Transverse colon (tissue), 4 donors: ENCODE measurements at regions not wholly inside any gene's neighbourhood (a gene's known extent, or its start where the extent isn't known, plus 50 kb on each side); places are given as distances from the start of the nearest gene placed in this dataset.
"Not testable (repeated sequence)": the region's sequence is repeated elsewhere in the genome, so short reads cannot be mapped to it uniquely, and the experiment has no call there.

ENCODE experiments used
- DNase-seq: peaks from one replicate; pipeline ENCODE4 v3.0.0-alpha.2; 2019
- H3K27ac ChIP-seq, 4 donors: fragments of 200-600 bp; sonication (generic); 2 replicates each; pipeline ENCODE4 v1.5.1; 2016 to 2018; ENCODE audit warnings: inconsistent platforms in 4 of 4
- H3K27me3 ChIP-seq: fragments of 200-600 bp; sonication (generic); 2 replicates; pipeline ENCODE4 v1.5.1; 2017; ENCODE audit warnings: inconsistent platforms
- H3K36me3 ChIP-seq, 4 donors: fragments of 200-600 bp; sonication (generic); 2 replicates each; pipeline ENCODE4 v1.5.1; 2017 to 2019; ENCODE audit warnings: inconsistent platforms in 4 of 4
- H3K4me1 ChIP-seq, 4 donors: fragments of 200-600 bp; sonication (generic); 2 replicates each; pipeline ENCODE4 v1.5.1; 2017 to 2020; ENCODE audit warnings: inconsistent platforms in 4 of 4
- H3K4me3 ChIP-seq, 4 donors: fragments of 200-600 bp; sonication (generic); 1 replicate in 1 of 4; 2 replicates in 3 of 4; pipeline versions ENCODE4 v1.5.1 to v1.6.1; 2017 to 2019; ENCODE audit warnings: inconsistent platforms in 4 of 4
- H3K9me3 ChIP-seq, 2 donors: fragments of 200-600 bp; sonication (generic); 2 replicates each; pipeline ENCODE4 v1.5.1; 2017 to 2019; ENCODE audit warnings: inconsistent platforms in 2 of 2
- CTCF ChIP-seq, 5 experiments: fragments of 200-600 bp in 3 of 5; fragments of 450-650 bp in 2 of 5; sonication (generic) in 3 of 5; IDR thresholded peaks; 1 replicate in 2 of 5; 2 replicates in 3 of 5; pipeline ENCODE4 v1.5.1; 2016 to 2017; ENCODE audit warnings: antibody characterized with exemption in 5 of 5, inconsistent platforms in 3 of 5, mild to moderate bottlenecking in 2 of 5, moderate library complexity in 1 of 5
- EP300 ChIP-seq: sonication (generic); formaldehyde crosslinking; IDR thresholded peaks from one replicate; pipeline ENCODE4 v1.6.1; 2017; ENCODE audit warnings: antibody characterized with exemption, low read depth
- POLR2A ChIP-seq: fragments of 450-650 bp; IDR thresholded peaks from one replicate; pipeline ENCODE4 v1.6.1; 2016; ENCODE audit warnings: antibody characterized with exemption, mild to moderate bottlenecking, moderate library complexity
- POLR2AphosphoS5 ChIP-seq, 3 donors: sonication (generic); formaldehyde crosslinking; IDR thresholded peaks; one replicate each; pipeline ENCODE4 v1.6.1; 2016; ENCODE audit warnings: antibody characterized with exemption in 3 of 3
- WGBS, 2 donors: methylation state at CpG; one replicate each; pipeline ENCODE4 v1.1.5; 2018; ENCODE audit warnings: low coverage in 1 of 2; 5-methylcytosine and 5-hydroxymethylcytosine counted together
- in situ Hi-C, 4 donors: fragments of 200-750 bp; cut with MboI; loops; one replicate each; pipeline versions ENCODE4 v1.15.0 to v1.15.1; 2017; ENCODE audit warnings: low sequenced_read_pairs in 3 of 4, low pct_ligation_motif_present in 1 of 4, low pct_unique_long_range_greater_than_20kb in 1 of 4
- intact Hi-C: fragments of 100-400 bp; cut with DNase I; formaldehyde crosslinking; loops from one replicate; pipeline ENCODE4 v1.15.1; 2023; ENCODE audit warnings: low total_unique reads

- intact Hi-C loops (no loop called here), in situ Hi-C loops (no loop called here)
- no peak for DNase-seq
- H3K36me3 ChIP-seq, result no peaks in the 10 kb centered on the region
- H3K27ac ChIP-seq, result no peak overlapping the region
- H3K4me1 ChIP-seq, result peaks cover 0 to 16% (median 8%) of the 10 kb centered on the region in 4 donors
- TF ChIP-seq CTCF (IDR thresholded peaks at IDR 0.05), result no peak
- TF ChIP-seq POLR2A, result no peak
- TF ChIP-seq POLR2AphosphoS5 (IDR thresholded peaks at IDR 0.05), result no peak
- no peak for TF ChIP-seq EP300
- H3K9me3 ChIP-seq, result no peaks in the 10 kb centered on the region
- no peaks in the 10 kb centered on the region for H3K27me3 ChIP-seq
- no peak overlapping the region for H3K4me3 ChIP-seq
These were observed 236.8 kb downstream of the CNTN3 start for GRCh38 chr3:74377669-74378068.

- H3K27me3 ChIP-seq, DNase-seq, in situ Hi-C loops, H3K9me3 ChIP-seq, intact Hi-C loops, H3K36me3 ChIP-seq, H3K4me3 ChIP-seq: not testable (repeated sequence)
- H3K4me1 ChIP-seq, result peaks cover 0 to 17% (median 10%) of the 10 kb centered on the region in 4 donors
- H3K27ac ChIP-seq, result peak overlapping the region; percentile 56 to 71 (median 64)
- 88% methylated on average over 2 of the region's 2 CpGs; no CpG with 5 or more reads in 1 of the 2 donors for WGBS, 2 donors
- TF ChIP-seq CTCF (IDR thresholded peaks at IDR 0.05), result peak in 2 of 5 experiments; percentile 8 to 9
These were observed 238.1 kb downstream of the CNTN3 start for GRCh38 chr3:74376323-74376722.

GRCh38 chr3:74375653-74376052, 238.8 kb downstream of the CNTN3 start:
- H3K27ac ChIP-seq, result peak overlapping the region; percentile 56 to 71 (median 64)
- in situ Hi-C loops, result no loop called here

GRCh38 chr3:74372743-74373142, 241.7 kb downstream of the CNTN3 start:
- intact Hi-C loops, result no loop called here
- in situ Hi-C loops, result no loop called here
- Histone ChIP-seq H3K27ac (peak overlapping the region in 1 of 4 donors; percentile 8), H3K4me3 (no peak overlapping the region), H3K9me3 (no peaks in the 10 kb centered on the region), H3K27me3 (no peaks in the 10 kb centered on the region), H3K36me3 (no peaks in the 10 kb centered on the region), H3K4me1 (peaks cover 0 to 17% (median 10%) of the 10 kb centered on the region in 4 donors)
- no peak for DNase-seq
- TF ChIP-seq EP300 (no peak), POLR2A (no peak), POLR2AphosphoS5 (IDR thresholded peaks at IDR 0.05) (no peak), CTCF (IDR thresholded peaks at IDR 0.05) (no peak)
- 73 to 78% methylated on average over 2 of the region's 2 CpGs for WGBS, 2 donors

More at GRCh38 chr3:74375653-74376052, 238.8 kb downstream of the CNTN3 start:
- 57 to 78% methylated on average over 1 of the region's 1 CpG for WGBS, 2 donors
- peak; percentile 11 for DNase-seq
- H3K36me3 ChIP-seq, result no peaks in the 10 kb centered on the region
- intact Hi-C loops, result no loop called here
- H3K4me3 ChIP-seq, result no peak overlapping the region
- no peaks in the 10 kb centered on the region for H3K9me3 ChIP-seq
- peaks cover 0 to 17% (median 10%) of the 10 kb centered on the region in 4 donors for H3K4me1 ChIP-seq
- peak in 1 of 3 donors; percentile 26 for TF ChIP-seq POLR2AphosphoS5 (IDR thresholded peaks at IDR 0.05)
- TF ChIP-seq EP300, result no peak
- H3K27me3 ChIP-seq, result no peaks in the 10 kb centered on the region

GRCh38 chr3:74370342-74370741, 244.1 kb downstream of the CNTN3 start:
- no peak overlapping the region for H3K27ac ChIP-seq
- WGBS, 2 donors, result 91 to 100% methylated on average over 2 of the region's 2 CpGs
- no peaks in the 10 kb centered on the region for H3K36me3 ChIP-seq
- H3K4me1 ChIP-seq, result peaks cover 0 to 11% (median 6%) of the 10 kb centered on the region in 4 donors
- TF ChIP-seq POLR2A (no peak), POLR2AphosphoS5 (IDR thresholded peaks at IDR 0.05) (no peak), EP300 (no peak), CTCF (IDR thresholded peaks at IDR 0.05) (no peak)
- in situ Hi-C loops (no loop called here), intact Hi-C loops (no loop called here)
- DNase-seq, result no peak
- no peaks in the 10 kb centered on the region for H3K27me3 ChIP-seq
- no peaks in the 10 kb centered on the region for H3K9me3 ChIP-seq
- H3K4me3 ChIP-seq, result no peak overlapping the region
